GM19468 (cell line): ENCODE measurements at regions not wholly inside any gene's neighbourhood (a gene's known extent, or its start where the extent isn't known, plus 50 kb on each side); places are given as distances from the start of the nearest gene placed in this dataset.

Source experiments
- ATAC-seq: cut with Tn5 transposase; IDR thresholded peaks from one replicate; pipeline ENCODE4 v1.9.1; 2021; ENCODE audit warnings: mild to moderate bottlenecking, moderate library complexity, moderate number of reproducible peaks; ENCODE audit not compliant: unreplicated experiment; ENCODE audit errors: extremely low read depth

- ATAC-seq: no peak
These were observed 119.8 kb upstream of the SLC25A33 start for GRCh38 chr1:9419369-9420041.

- no peak for ATAC-seq
These were observed 118.3 kb upstream of the SLC25A33 start for GRCh38 chr1:9420835-9421532.

GRCh38 chr1:9421533-9421873 lies 117.8 kb upstream of the SLC25A33 start:
- no peak for ATAC-seq

- ATAC-seq: no peak
These were observed 116.9 kb upstream of the SLC25A33 start for GRCh38 chr1:9422321-9422720.

- ATAC-seq: no peak
These were observed 116.3 kb upstream of the SLC25A33 start for GRCh38 chr1:9422911-9423505.

GRCh38 chr1:9424261-9424660 lies 115.0 kb upstream of the SLC25A33 start:
- no peak for ATAC-seq

- no peak for ATAC-seq
These were observed 113.4 kb upstream of the SLC25A33 start for GRCh38 chr1:9425859-9426258.

- no peak for ATAC-seq
These were observed 113.0 kb upstream of the SLC25A33 start for GRCh38 chr1:9426291-9426711.

- no peak for ATAC-seq
These were observed 111.9 kb upstream of the SLC25A33 start for GRCh38 chr1:9427388-9427787.

GRCh38 chr1:9428601-9429341 lies 110.5 kb upstream of the SLC25A33 start:
- ATAC-seq: peak; percentile 73

GRCh38 chr1:9429342-9429711 lies 109.9 kb upstream of the SLC25A33 start:
- no peak for ATAC-seq

GRCh38 chr1:9434247-9435152 lies 104.8 kb upstream of the SLC25A33 start:
- ATAC-seq: no peak

GRCh38 chr1:9435153-9435636 lies 104.1 kb upstream of the SLC25A33 start:
- ATAC-seq: no peak

GRCh38 chr1:9435854-9436640 lies 103.2 kb upstream of the SLC25A33 start:
- no peak for ATAC-seq

GRCh38 chr1:9437961-9438430 lies 101.3 kb upstream of the SLC25A33 start:
- ATAC-seq: no peak

GRCh38 chr1:9438431-9439073 lies 100.7 kb upstream of the SLC25A33 start:
- ATAC-seq: no peak

GRCh38 chr1:9439074-9439761 lies 100.0 kb upstream of the SLC25A33 start:
- ATAC-seq: no peak

GRCh38 chr1:9440261-9440660 lies 99.0 kb upstream of the SLC25A33 start:
- no peak for ATAC-seq
